Retinal pigment epithelial cell (primary cell): ENCODE measurements at regions not wholly inside any gene's neighbourhood (a gene's known extent, or its start where the extent isn't known, plus 50 kb on each side); places are given as distances from the start of the nearest gene placed in this dataset.

Experiments used
- DNase-seq: peaks from one replicate; pipeline ENCODE4 v3.0.0-alpha.2; 2010; ENCODE audit warnings: low read depth
- H3K4me3 ChIP-seq: 2 replicates; pipeline ENCODE4 v1.5.1; 2011; ENCODE audit warnings: mild to moderate bottlenecking, low read length, control low read depth, moderate library complexity
- CTCF ChIP-seq: conservative IDR thresholded peaks from 2 replicates; pipeline ENCODE4 v1.5.1; 2011; ENCODE audit warnings: low read depth, low read length, control low read depth, inconsistent platforms

GRCh38 chr4:177008071-177008835 lies 215.5 kb upstream of the VEGFC start:
- no peak for DNase-seq

GRCh38 chr4:177008836-177009501 lies 216.2 kb upstream of the VEGFC start:
- no peak for DNase-seq
- H3K4me3 ChIP-seq = no peak overlapping the region
- TF ChIP-seq CTCF = no peak

More at GRCh38 chr4:177008071-177008835, 215.5 kb upstream of the VEGFC start:
- no peak for TF ChIP-seq CTCF
- H3K4me3 ChIP-seq = no peak overlapping the region

- TF ChIP-seq CTCF = no peak
- no peak overlapping the region for H3K4me3 ChIP-seq
- DNase-seq = no peak
Observed at GRCh38 chr4:177010418-177010817, 217.7 kb upstream of the VEGFC start.

- H3K4me3 ChIP-seq = no peak overlapping the region
- DNase-seq = no peak
- no peak for TF ChIP-seq CTCF
Observed at GRCh38 chr4:177012918-177013545, 220.3 kb upstream of the VEGFC start.

- no peak for DNase-seq
- no peak for TF ChIP-seq CTCF
- no peak overlapping the region for H3K4me3 ChIP-seq
Observed at GRCh38 chr4:177016541-177017141, 223.9 kb upstream of the VEGFC start.

- no peak for DNase-seq
- H3K4me3 ChIP-seq = no peak overlapping the region
- TF ChIP-seq CTCF = no peak
Observed at GRCh38 chr4:177023951-177024350, 231.2 kb upstream of the VEGFC start.
